BLaER1 (cell line): ENCODE measurements at regions not wholly inside any gene's neighbourhood (a gene's known extent, or its start where the extent isn't known, plus 50 kb on each side); places are given as distances from the start of the nearest gene placed in this dataset.

Source experiments
- H3K27ac ChIP-seq: shearing (Covaris generic); formaldehyde crosslinking; 2 replicates; pipeline ENCODE4 v1.8.1; 2022
- H3K27me3 ChIP-seq: shearing (Covaris generic); formaldehyde crosslinking; 2 replicates; pipeline ENCODE4 v1.8.1; 2022
- H3K36me3 ChIP-seq: shearing (Covaris generic); formaldehyde crosslinking; 2 replicates; pipeline ENCODE4 v1.8.1; 2022
- H3K4me1 ChIP-seq: shearing (Covaris generic); formaldehyde crosslinking; 2 replicates; pipeline ENCODE4 v1.8.1; 2022
- H3K4me2 ChIP-seq: shearing (Covaris generic); formaldehyde crosslinking; 2 replicates; pipeline ENCODE4 v1.8.1; 2022
- H3K4me3 ChIP-seq: shearing (Covaris generic); formaldehyde crosslinking; 2 replicates; pipeline ENCODE4 v1.8.1; 2022
- H3K9ac ChIP-seq: shearing (Covaris generic); formaldehyde crosslinking; 2 replicates; pipeline ENCODE4 v1.8.1; 2022
- H3K9me3 ChIP-seq: shearing (Covaris generic); formaldehyde crosslinking; 2 replicates; pipeline ENCODE4 v1.8.1; 2022
- H4K20me1 ChIP-seq: shearing (Covaris generic); formaldehyde crosslinking; 2 replicates; pipeline ENCODE4 v1.8.1; 2022
- Cebpa-rat ChIP-seq: shearing (Covaris generic); IDR thresholded peaks from 2 replicates; pipeline ENCODE4 v1.8.1; 2022

DNA sequence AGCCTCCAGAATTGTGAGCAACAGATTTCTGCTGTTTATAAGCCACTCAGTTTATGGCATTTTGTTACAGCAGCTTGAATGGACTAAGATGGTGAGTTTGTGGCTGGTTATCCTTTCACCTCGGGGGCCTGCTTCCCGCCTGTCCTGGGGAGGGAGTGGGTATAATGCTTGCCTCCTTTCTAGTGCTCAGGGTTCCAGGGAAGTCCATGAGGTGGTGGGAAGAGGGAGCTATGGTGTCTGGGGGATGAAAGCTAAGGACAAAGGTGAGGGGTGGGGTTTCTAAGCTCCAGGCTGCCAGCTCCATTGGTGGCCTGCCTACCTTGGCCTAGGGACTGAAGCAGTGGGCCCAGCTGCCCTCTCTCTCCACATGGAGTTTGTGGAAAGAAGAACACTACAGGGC lies 50.2 kb upstream of the SDK2 start:
- no peak overlapping the region for H3K4me3 ChIP-seq
- no peaks in the 10 kb centered on the region for H3K36me3 ChIP-seq
- no peak overlapping the region for H3K27ac ChIP-seq
- H3K9me3 ChIP-seq: no peaks in the 10 kb centered on the region
- H3K27me3 ChIP-seq: no peaks in the 10 kb centered on the region
- no peak overlapping the region for H3K4me2 ChIP-seq
- H3K4me1 ChIP-seq: peaks cover 7% of the 10 kb centered on the region
- no peak for TF ChIP-seq Cebpa-rat
- no peak overlapping the region for H3K9ac ChIP-seq
- H4K20me1 ChIP-seq: no peaks in the 10 kb centered on the region

GRCh38 chr17:73695035-73695738 lies 50.9 kb upstream of the SDK2 start:
- H3K9me3 ChIP-seq: no peaks in the 10 kb centered on the region
- H3K9ac ChIP-seq: no peak overlapping the region
- H4K20me1 ChIP-seq: no peaks in the 10 kb centered on the region
- no peaks in the 10 kb centered on the region for H3K27me3 ChIP-seq
- no peak overlapping the region for H3K4me2 ChIP-seq
- no peaks in the 10 kb centered on the region for H3K36me3 ChIP-seq
- no peak overlapping the region for H3K27ac ChIP-seq
- peaks cover 7% of the 10 kb centered on the region for H3K4me1 ChIP-seq
- no peak overlapping the region for H3K4me3 ChIP-seq
- TF ChIP-seq Cebpa-rat: no peak

GRCh38 chr17:73696251-73696650 lies 52.0 kb upstream of the SDK2 start:
- Histone ChIP-seq H3K4me1 (peaks cover 3% of the 10 kb centered on the region), H3K4me2 (no peak overlapping the region), H3K9ac (no peak overlapping the region), H3K27me3 (no peaks in the 10 kb centered on the region), H3K36me3 (no peaks in the 10 kb centered on the region), H3K27ac (no peak overlapping the region), H4K20me1 (no peaks in the 10 kb centered on the region), H3K9me3 (no peaks in the 10 kb centered on the region), H3K4me3 (no peak overlapping the region)
- TF ChIP-seq Cebpa-rat: no peak

- H4K20me1 ChIP-seq: no peaks in the 10 kb centered on the region
- no peak overlapping the region for H3K4me2 ChIP-seq
- H3K4me3 ChIP-seq: no peak overlapping the region
- no peak for TF ChIP-seq Cebpa-rat
- H3K4me1 ChIP-seq: no peaks in the 10 kb centered on the region
- H3K27me3 ChIP-seq: no peaks in the 10 kb centered on the region
- H3K27ac ChIP-seq: no peak overlapping the region
- H3K9ac ChIP-seq: no peak overlapping the region
- no peaks in the 10 kb centered on the region for H3K9me3 ChIP-seq
- no peaks in the 10 kb centered on the region for H3K36me3 ChIP-seq
These were observed 53.6 kb upstream of the SDK2 start for GRCh38 chr17:73697872-73698271.

GRCh38 chr17:73698966-73699365 lies 54.7 kb upstream of the SDK2 start:
- Histone ChIP-seq H3K4me3 (no peak overlapping the region), H3K27ac (no peak overlapping the region), H3K4me2 (no peak overlapping the region), H4K20me1 (no peaks in the 10 kb centered on the region), H3K9me3 (no peaks in the 10 kb centered on the region), H3K36me3 (no peaks in the 10 kb centered on the region), H3K9ac (no peak overlapping the region), H3K27me3 (no peaks in the 10 kb centered on the region), H3K4me1 (no peaks in the 10 kb centered on the region)
- no peak for TF ChIP-seq Cebpa-rat

DNA sequence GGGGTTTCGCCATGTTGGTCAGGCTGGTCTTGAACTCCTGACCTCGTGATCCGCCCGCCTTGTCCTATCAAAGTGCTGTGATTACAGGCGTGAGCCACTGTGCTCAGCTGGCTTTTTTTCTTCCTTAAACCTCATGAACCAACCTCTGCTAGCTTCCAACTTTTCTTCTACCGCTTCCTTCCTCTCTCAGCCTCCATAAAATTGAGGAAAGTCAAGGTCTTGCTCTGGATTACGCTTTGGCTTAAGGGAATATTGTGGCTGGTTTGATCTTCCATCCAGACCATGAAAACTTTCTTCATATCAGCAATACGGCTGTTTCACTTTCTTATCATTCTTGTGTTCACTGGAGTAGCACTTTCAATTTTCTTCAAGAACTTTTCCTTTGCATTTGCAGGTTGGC lies 57.5 kb upstream of the SDK2 start:
- no peaks in the 10 kb centered on the region for H4K20me1 ChIP-seq
- no peak for TF ChIP-seq Cebpa-rat
- H3K4me1 ChIP-seq: no peaks in the 10 kb centered on the region
- no peak overlapping the region for H3K4me2 ChIP-seq
- no peaks in the 10 kb centered on the region for H3K9me3 ChIP-seq
- H3K27ac ChIP-seq: no peak overlapping the region
- H3K27me3 ChIP-seq: no peaks in the 10 kb centered on the region
- H3K9ac ChIP-seq: no peak overlapping the region
- H3K4me3 ChIP-seq: no peak overlapping the region
- no peaks in the 10 kb centered on the region for H3K36me3 ChIP-seq

DNA sequence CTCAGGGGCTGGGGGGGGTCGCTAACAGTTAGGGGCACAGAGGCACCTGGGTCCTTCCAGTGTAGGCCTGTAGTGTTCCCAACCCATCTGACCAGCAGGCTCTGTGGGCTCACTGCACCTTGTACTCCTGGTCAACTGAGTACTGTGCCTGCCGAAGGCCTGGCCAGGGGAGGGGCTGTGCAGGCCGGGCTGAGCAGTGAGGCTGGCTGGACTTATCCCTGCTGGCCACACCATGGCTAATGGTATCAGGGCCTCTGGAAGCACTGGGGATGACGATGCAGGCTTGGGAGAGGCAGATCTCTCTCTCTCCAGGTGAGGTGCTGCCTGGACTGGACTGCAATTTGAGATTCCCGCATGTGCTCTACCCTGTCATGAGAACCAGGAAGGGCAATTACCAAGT lies 58.9 kb upstream of the SDK2 start:
- no peak overlapping the region for H3K27ac ChIP-seq
- H4K20me1 ChIP-seq: no peaks in the 10 kb centered on the region
- no peak overlapping the region for H3K9ac ChIP-seq
- TF ChIP-seq Cebpa-rat: no peak
- H3K4me1 ChIP-seq: no peaks in the 10 kb centered on the region
- no peak overlapping the region for H3K4me3 ChIP-seq
- H3K9me3 ChIP-seq: peaks cover 7% of the 10 kb centered on the region; the same call in 1 of the 2 replicates
- no peaks in the 10 kb centered on the region for H3K36me3 ChIP-seq
- H3K27me3 ChIP-seq: no peaks in the 10 kb centered on the region
- no peak overlapping the region for H3K4me2 ChIP-seq

DNA sequence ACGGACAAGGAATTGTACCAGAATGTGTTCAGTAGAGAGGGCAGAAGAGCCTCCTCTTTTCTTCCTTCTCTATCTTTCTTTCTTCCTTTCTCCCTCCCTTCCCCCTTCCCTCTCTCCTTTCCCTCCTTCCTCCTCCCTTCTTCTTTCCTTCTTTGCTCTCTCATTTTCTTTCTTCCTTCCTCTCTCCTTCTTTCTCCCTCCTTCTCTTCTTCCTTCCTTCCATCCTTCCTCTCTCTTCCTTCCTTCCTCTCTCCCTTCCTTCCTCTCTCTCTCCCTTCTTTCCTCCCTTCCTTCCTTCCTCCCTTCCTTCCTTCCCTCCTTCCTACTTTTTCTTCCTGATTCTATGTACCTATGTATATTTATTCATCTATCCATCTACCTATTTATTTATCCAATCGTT lies 59.7 kb upstream of the SDK2 start:
- H3K4me1 ChIP-seq: no peaks in the 10 kb centered on the region
- no peak for TF ChIP-seq Cebpa-rat
- no peaks in the 10 kb centered on the region for H3K36me3 ChIP-seq
- no peak overlapping the region for H3K27ac ChIP-seq
- no peaks in the 10 kb centered on the region for H4K20me1 ChIP-seq
- no peak overlapping the region for H3K4me2 ChIP-seq
- H3K27me3 ChIP-seq: no peaks in the 10 kb centered on the region
- H3K9me3 ChIP-seq: peaks cover 7% of the 10 kb centered on the region; the same call in 1 of the 2 replicates
- H3K4me3 ChIP-seq: no peak overlapping the region
- H3K9ac ChIP-seq: no peak overlapping the region

DNA sequence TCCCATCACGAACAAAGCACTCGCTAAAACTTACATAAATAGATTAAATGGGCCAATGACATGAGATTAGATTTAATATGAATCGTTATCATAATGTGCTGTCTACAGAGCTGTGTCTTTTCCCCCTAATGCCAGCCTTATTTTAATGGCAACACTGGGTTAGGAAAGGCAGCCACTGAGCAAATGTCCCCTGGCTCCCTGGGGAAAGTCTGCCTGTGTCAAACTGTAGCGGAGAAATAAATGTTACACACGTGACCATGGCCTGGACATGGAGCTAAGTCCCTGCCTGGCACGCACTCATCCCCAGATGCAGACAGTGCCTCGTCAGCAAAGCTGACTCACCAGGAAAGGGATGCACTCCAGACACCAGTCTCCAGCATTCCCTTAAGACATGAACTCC lies 61.3 kb upstream of the SDK2 start:
- no peak overlapping the region for H3K4me3 ChIP-seq
- no peak overlapping the region for H3K27ac ChIP-seq
- H4K20me1 ChIP-seq: no peaks in the 10 kb centered on the region
- no peak overlapping the region for H3K9ac ChIP-seq
- no peak overlapping the region for H3K4me2 ChIP-seq
- peaks cover 3% of the 10 kb centered on the region for H3K4me1 ChIP-seq
- no peaks in the 10 kb centered on the region for H3K27me3 ChIP-seq
- H3K36me3 ChIP-seq: no peaks in the 10 kb centered on the region
- H3K9me3 ChIP-seq: peaks cover 7% of the 10 kb centered on the region; the same call in 1 of the 2 replicates
- TF ChIP-seq Cebpa-rat: no peak

- peaks cover 12% of the 10 kb centered on the region for H3K4me1 ChIP-seq
- H3K4me3 ChIP-seq: no peak overlapping the region
- H3K9ac ChIP-seq: no peak overlapping the region
- no peaks in the 10 kb centered on the region for H3K36me3 ChIP-seq
- no peak overlapping the region for H3K4me2 ChIP-seq
- TF ChIP-seq Cebpa-rat: no peak
- H3K9me3 ChIP-seq: peaks cover 7% of the 10 kb centered on the region; the same call in 1 of the 2 replicates
- H3K27ac ChIP-seq: no peak overlapping the region
- no peaks in the 10 kb centered on the region for H4K20me1 ChIP-seq
- H3K27me3 ChIP-seq: no peaks in the 10 kb centered on the region
These were observed 62.2 kb upstream of the SDK2 start for GRCh38 chr17:73706428-73706827.

DNA sequence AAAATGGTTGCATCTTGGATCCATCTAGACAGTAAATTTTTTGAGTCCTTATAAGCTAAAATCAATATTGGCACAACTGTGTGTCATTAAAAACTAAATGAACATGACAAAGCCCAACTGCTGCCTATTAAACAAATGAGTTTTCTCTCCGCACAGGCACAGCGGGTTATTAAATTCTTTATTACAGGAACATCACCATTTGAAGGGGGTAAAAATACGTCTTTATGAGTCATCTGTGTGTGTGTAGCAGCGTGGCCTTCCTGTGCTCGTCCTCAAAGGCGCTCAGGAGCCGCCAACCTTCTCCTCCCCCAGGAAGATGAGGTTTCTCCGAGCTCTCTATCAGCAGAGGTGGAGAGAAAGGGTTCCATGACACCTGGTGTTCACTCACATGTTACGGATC lies 62.6 kb upstream of the SDK2 start:
- no peak overlapping the region for H3K4me3 ChIP-seq
- H3K27ac ChIP-seq: no peak overlapping the region
- H3K9ac ChIP-seq: no peak overlapping the region
- H3K9me3 ChIP-seq: peaks cover 7% of the 10 kb centered on the region; the same call in 1 of the 2 replicates
- no peaks in the 10 kb centered on the region for H3K27me3 ChIP-seq
- peaks cover 16% of the 10 kb centered on the region for H3K4me1 ChIP-seq
- TF ChIP-seq Cebpa-rat: no peak
- no peak overlapping the region for H3K4me2 ChIP-seq
- H3K36me3 ChIP-seq: no peaks in the 10 kb centered on the region
- H4K20me1 ChIP-seq: no peaks in the 10 kb centered on the region
